GM23338 (cell line): ENCODE measurements at regions not wholly inside any gene's neighbourhood (a gene's known extent, or its start where the extent isn't known, plus 50 kb on each side); places are given as distances from the start of the nearest gene placed in this dataset.

ENCODE experiments used
- EZH2 ChIP-seq: fragments of 200-600 bp; sonication (generic); IDR thresholded peaks from one replicate; pipeline ENCODE4 v1.8.0; 2017; ENCODE audit warnings: antibody characterized with exemption, mild to moderate bottlenecking, low read depth; ENCODE audit not compliant: unreplicated experiment
- JUNB ChIP-seq: IDR thresholded peaks from one replicate; pipeline ENCODE4 v1.6.1; 2016; ENCODE audit warnings: antibody characterized with exemption; ENCODE audit not compliant: unreplicated experiment
- NANOG ChIP-seq: IDR thresholded peaks from 2 replicates; pipeline ENCODE4 v1.6.1; 2016; ENCODE audit warnings: antibody characterized with exemption, borderline replicate concordance
- POLR2AphosphoS5 ChIP-seq: IDR thresholded peaks from 2 replicates; pipeline ENCODE4 v1.6.1; 2016; ENCODE audit warnings: antibody characterized with exemption, low read depth
- STAT1 ChIP-seq: IDR thresholded peaks from one replicate; pipeline ENCODE4 v1.6.1; 2016; ENCODE audit warnings: antibody characterized with exemption; ENCODE audit not compliant: unreplicated experiment
- TF ChIP-seq, protein P1 (sequence below): fragments of 250-450 bp; sonication (Bioruptor Pico); IDR thresholded peaks from 2 replicates; pipeline ENCODE4 v1.5.0; 2020; ENCODE audit warnings: mild to moderate bottlenecking, moderate library complexity
- TF ChIP-seq, protein P2 (sequence below): IDR thresholded peaks from one replicate; pipeline ENCODE4 v1.6.1; 2018; ENCODE audit warnings: antibody characterized with exemption; ENCODE audit not compliant: unreplicated experiment

DNA sequence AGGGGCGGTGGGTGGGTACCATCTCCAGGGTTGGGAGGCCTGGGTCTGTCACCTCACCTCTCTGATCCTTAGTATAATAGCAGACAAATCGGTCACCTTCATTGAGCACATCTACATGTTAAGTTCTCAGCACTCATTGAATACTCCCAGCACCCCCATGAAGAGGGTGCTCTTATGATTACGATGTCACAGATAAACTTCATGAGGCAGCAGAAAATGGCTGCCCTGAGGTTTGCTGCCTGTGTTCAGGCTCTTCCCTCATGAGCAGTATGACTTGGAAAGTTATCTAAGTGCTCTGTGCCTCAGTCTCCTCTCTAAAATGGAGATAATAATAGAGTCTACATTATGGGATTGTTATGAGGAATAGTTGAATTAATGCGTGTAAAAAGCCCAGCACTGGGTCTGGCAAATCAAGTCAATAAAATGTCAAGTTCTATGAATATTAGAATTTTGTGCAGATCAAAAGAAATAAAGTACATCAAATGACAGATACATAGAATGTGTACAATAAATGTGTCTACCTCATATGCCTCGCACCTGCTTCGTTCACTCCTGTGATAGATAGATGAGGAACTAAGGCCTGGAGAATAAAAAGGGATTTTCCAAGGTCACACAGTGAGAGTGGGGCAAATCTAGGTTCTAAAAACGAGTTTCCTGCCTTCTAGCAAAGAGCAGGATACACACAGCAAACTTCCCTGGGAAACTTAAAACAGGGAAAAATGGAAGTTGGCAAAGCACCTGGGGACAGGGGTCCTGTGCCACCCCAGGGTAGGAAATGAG is 142.2 kb upstream of the MRPS22 start (continued):
- TF ChIP-seq, protein P1, sequence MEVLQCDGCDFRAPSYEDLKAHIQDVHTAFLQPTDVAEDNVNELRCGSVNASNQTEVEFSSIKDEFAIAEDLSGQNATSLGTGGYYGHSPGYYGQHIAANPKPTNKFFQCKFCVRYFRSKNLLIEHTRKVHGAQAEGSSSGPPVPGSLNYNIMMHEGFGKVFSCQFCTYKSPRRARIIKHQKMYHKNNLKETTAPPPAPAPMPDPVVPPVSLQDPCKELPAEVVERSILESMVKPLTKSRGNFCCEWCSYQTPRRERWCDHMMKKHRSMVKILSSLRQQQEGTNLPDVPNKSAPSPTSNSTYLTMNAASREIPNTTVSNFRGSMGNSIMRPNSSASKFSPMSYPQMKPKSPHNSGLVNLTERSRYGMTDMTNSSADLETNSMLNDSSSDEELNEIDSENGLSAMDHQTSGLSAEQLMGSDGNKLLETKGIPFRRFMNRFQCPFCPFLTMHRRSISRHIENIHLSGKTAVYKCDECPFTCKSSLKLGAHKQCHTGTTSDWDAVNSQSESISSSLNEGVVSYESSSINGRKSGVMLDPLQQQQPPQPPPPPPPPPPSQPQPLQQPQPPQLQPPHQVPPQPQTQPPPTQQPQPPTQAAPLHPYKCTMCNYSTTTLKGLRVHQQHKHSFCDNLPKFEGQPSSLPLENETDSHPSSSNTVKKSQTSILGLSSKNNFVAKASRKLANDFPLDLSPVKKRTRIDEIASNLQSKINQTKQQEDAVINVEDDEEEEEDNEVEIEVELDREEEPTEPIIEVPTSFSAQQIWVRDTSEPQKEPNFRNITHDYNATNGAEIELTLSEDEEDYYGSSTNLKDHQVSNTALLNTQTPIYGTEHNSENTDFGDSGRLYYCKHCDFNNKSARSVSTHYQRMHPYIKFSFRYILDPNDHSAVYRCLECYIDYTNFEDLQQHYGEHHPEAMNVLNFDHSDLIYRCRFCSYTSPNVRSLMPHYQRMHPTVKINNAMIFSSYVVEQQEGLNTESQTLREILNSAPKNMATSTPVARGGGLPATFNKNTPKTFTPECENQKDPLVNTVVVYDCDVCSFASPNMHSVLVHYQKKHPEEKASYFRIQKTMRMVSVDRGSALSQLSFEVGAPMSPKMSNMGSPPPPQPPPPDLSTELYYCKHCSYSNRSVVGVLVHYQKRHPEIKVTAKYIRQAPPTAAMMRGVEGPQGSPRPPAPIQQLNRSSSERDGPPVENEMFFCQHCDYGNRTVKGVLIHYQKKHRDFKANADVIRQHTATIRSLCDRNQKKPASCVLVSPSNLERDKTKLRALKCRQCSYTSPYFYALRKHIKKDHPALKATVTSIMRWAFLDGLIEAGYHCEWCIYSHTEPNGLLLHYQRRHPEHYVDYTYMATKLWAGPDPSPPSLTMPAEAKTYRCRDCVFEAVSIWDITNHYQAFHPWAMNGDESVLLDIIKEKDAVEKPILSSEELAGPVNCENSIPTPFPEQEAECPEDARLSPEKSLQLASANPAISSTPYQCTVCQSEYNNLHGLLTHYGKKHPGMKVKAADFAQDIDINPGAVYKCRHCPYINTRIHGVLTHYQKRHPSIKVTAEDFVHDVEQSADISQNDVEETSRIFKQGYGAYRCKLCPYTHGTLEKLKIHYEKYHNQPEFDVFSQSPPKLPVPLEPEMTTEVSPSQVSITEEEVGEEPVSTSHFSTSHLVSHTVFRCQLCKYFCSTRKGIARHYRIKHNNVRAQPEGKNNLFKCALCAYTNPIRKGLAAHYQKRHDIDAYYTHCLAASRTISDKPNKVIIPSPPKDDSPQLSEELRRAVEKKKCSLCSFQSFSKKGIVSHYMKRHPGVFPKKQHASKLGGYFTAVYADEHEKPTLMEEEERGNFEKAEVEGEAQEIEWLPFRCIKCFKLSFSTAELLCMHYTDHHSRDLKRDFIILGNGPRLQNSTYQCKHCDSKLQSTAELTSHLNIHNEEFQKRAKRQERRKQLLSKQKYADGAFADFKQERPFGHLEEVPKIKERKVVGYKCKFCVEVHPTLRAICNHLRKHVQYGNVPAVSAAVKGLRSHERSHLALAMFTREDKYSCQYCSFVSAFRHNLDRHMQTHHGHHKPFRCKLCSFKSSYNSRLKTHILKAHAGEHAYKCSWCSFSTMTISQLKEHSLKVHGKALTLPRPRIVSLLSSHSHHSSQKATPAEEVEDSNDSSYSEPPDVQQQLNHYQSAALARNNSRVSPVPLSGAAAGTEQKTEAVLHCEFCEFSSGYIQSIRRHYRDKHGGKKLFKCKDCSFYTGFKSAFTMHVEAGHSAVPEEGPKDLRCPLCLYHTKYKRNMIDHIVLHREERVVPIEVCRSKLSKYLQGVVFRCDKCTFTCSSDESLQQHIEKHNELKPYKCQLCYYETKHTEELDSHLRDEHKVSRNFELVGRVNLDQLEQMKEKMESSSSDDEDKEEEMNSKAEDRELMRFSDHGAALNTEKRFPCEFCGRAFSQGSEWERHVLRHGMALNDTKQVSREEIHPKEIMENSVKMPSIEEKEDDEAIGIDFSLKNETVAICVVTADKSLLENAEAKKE (CRISPR knock-in tag) = no peak
- TF ChIP-seq EZH2 (no peak), NANOG (no peak), JUNB (no peak), POLR2AphosphoS5 (no peak), STAT1 (no peak)
- TF ChIP-seq, protein P2, sequence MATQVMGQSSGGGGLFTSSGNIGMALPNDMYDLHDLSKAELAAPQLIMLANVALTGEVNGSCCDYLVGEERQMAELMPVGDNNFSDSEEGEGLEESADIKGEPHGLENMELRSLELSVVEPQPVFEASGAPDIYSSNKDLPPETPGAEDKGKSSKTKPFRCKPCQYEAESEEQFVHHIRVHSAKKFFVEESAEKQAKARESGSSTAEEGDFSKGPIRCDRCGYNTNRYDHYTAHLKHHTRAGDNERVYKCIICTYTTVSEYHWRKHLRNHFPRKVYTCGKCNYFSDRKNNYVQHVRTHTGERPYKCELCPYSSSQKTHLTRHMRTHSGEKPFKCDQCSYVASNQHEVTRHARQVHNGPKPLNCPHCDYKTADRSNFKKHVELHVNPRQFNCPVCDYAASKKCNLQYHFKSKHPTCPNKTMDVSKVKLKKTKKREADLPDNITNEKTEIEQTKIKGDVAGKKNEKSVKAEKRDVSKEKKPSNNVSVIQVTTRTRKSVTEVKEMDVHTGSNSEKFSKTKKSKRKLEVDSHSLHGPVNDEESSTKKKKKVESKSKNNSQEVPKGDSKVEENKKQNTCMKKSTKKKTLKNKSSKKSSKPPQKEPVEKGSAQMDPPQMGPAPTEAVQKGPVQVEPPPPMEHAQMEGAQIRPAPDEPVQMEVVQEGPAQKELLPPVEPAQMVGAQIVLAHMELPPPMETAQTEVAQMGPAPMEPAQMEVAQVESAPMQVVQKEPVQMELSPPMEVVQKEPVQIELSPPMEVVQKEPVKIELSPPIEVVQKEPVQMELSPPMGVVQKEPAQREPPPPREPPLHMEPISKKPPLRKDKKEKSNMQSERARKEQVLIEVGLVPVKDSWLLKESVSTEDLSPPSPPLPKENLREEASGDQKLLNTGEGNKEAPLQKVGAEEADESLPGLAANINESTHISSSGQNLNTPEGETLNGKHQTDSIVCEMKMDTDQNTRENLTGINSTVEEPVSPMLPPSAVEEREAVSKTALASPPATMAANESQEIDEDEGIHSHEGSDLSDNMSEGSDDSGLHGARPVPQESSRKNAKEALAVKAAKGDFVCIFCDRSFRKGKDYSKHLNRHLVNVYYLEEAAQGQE = no peak
